ENCODE measurements at regions not wholly inside any gene's neighbourhood (a gene's known extent, or its start where the extent isn't known, plus 50 kb on each side); places are given as distances from the start of the nearest gene placed in this dataset.

DNA sequence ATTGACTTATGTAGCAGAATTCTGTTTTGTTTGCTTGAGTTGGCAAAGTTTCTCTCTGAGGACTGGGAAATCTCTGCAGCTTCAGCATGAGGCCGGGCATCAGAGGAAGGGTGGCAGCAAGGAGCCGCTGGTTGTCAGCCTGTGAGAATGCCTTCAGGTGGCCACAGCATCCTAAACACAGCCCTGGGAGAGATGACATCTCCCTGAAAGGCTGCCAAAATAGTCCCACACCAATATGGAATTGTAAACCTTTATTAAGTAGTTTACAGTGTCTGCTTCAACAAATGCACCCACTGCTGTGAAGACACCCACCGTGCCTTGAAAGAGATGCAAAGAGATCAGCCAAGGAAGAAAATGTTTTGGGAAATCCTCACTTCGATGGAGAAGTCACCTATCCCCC is 609.7 kb upstream of the ARRDC4 start:
- no peak for TF ChIP-seq BACH2 (CRISPR knock-in tag; IDR thresholded peaks at IDR 0.05; ENCODE audit: borderline replicate concordance)
- no peak for TF ChIP-seq CSDC2 (CRISPR knock-in tag; IDR thresholded peaks at IDR 0.05)

Data from SK-N-SH treated with all-trans-retinoic acid at 6 μM for 48 hours (cell line).